Neural progenitor cell (in vitro differentiated cells): ENCODE measurements at regions not wholly inside any gene's neighbourhood (a gene's known extent, or its start where the extent isn't known, plus 50 kb on each side); places are given as distances from the start of the nearest gene placed in this dataset.
A peak's percentile ranks its signal among the peaks of the same experiment; 100 is the strongest.

Experiments used
- DNase-seq: peaks from one replicate; pipeline ENCODE4 v3.0.0-alpha.2; 2016; ENCODE audit warnings: low spot score
- H2AFZ ChIP-seq: fragments of 200-600 bp; sonication (generic); replicated peaks from 2 replicates; pipeline ENCODE4 v1.6.1; 2016; ENCODE audit warnings: antibody characterized with exemption
- H3F3A ChIP-seq: fragments of 200-600 bp; sonication (generic); 2 replicates; pipeline ENCODE4 v1.6.1; 2016; ENCODE audit warnings: antibody characterized with exemption, low read depth
- H3K27ac ChIP-seq: fragments of 200-600 bp; sonication (generic); 2 replicates; pipeline ENCODE4 v1.5.1; 2016; ENCODE audit warnings: mild to moderate bottlenecking
- H3K27me3 ChIP-seq: fragments of 200-600 bp; sonication (generic); 2 replicates; pipeline ENCODE4 v1.6.1; 2016; ENCODE audit warnings: mild to moderate bottlenecking, moderate library complexity
- H3K36me3 ChIP-seq: fragments of 200-600 bp; sonication (generic); 2 replicates; pipeline ENCODE4 v1.5.1; 2016
- H3K4me1 ChIP-seq: fragments of 200-600 bp; sonication (generic); 2 replicates; pipeline ENCODE4 v1.6.1; 2016; ENCODE audit warnings: mixed run types
- H3K4me2 ChIP-seq: fragments of 200-600 bp; sonication (generic); 2 replicates; pipeline ENCODE4 v1.6.1; 2016
- H3K4me3 ChIP-seq: fragments of 200-600 bp; sonication (generic); 2 replicates; pipeline ENCODE4 v1.5.1; 2016
- H3K79me2 ChIP-seq: fragments of 200-600 bp; sonication (generic); 2 replicates; pipeline ENCODE4 v1.6.1; 2016; ENCODE audit warnings: low read depth
- H3K9ac ChIP-seq: fragments of 200-600 bp; sonication (generic); 2 replicates; pipeline ENCODE4 v1.6.1; 2016
- H3K9me3 ChIP-seq: fragments of 200-600 bp; sonication (generic); 2 replicates; pipeline ENCODE4 v1.5.1; 2016; ENCODE audit warnings: low read depth
- H4K20me1 ChIP-seq: fragments of 200-600 bp; sonication (generic); 2 replicates; pipeline ENCODE4 v1.6.1; 2016; ENCODE audit warnings: low read depth
- H3K27ac Mint-ChIP-seq: 3 replicates; pipeline ENCODE4 v1.8.0; 2021; ENCODE audit warnings: mixed read lengths
- H3K27me3 Mint-ChIP-seq: 2 replicates; pipeline ENCODE4 v1.8.0; 2022; ENCODE audit warnings: low read depth, mild to moderate bottlenecking, inconsistent platforms, moderate library complexity, mixed read lengths; ENCODE audit not compliant: insufficient read depth
- H3K36me3 Mint-ChIP-seq: 3 replicates; pipeline ENCODE4 v1.8.0; 2021; ENCODE audit warnings: mixed read lengths
- H3K4me1 Mint-ChIP-seq: 3 replicates; pipeline ENCODE4 v1.8.0; 2021; ENCODE audit warnings: mixed read lengths
- H3K4me3 Mint-ChIP-seq: 3 replicates; pipeline ENCODE4 v1.8.0; 2021; ENCODE audit warnings: mild to moderate bottlenecking, moderate library complexity, mixed read lengths
- H3K9me3 Mint-ChIP-seq: 3 replicates; pipeline ENCODE4 v1.8.0; 2020; ENCODE audit warnings: mixed read lengths
- CTCF ChIP-seq: fragments of 200-600 bp; sonication (generic); IDR thresholded peaks from 2 replicates; pipeline ENCODE4 v1.5.1; 2017; ENCODE audit warnings: antibody characterized with exemption, mild to moderate bottlenecking
- EZH2 ChIP-seq: fragments of 200-600 bp; sonication (generic); IDR thresholded peaks from 2 replicates; pipeline ENCODE4 v1.6.1; 2017; ENCODE audit warnings: antibody characterized with exemption, mild to moderate bottlenecking, moderate library complexity
- EZH2phosphoT487 ChIP-seq: fragments of 200-600 bp; sonication (generic); IDR thresholded peaks from 2 replicates; pipeline ENCODE4 v1.6.1; 2017; ENCODE audit warnings: antibody characterized with exemption

- peaks cover 3% of the 10 kb centered on the region for H3K36me3 Mint-ChIP-seq
- no peak for TF ChIP-seq EZH2phosphoT487
- H3K36me3 ChIP-seq = no peaks in the 10 kb centered on the region
- H3K4me3 ChIP-seq = no peak overlapping the region
- H2AFZ ChIP-seq = no peak overlapping the region
- no peak overlapping the region for H3K9ac ChIP-seq
- no peak overlapping the region for H3K27ac ChIP-seq
- DNase-seq = no peak
- no peaks in the 10 kb centered on the region for H3K27me3 Mint-ChIP-seq
- no peak overlapping the region for H3K4me2 ChIP-seq
- peak overlapping the region; percentile 42 for H3K27ac Mint-ChIP-seq
- peak overlapping the region; percentile 47 for H3K4me3 Mint-ChIP-seq
- H3K27me3 ChIP-seq = no peaks in the 10 kb centered on the region
- H3K79me2 ChIP-seq = no peaks in the 10 kb centered on the region
- H3K9me3 Mint-ChIP-seq = peaks cover 14% of the 10 kb centered on the region
- peaks cover 26% of the 10 kb centered on the region for H3K4me1 Mint-ChIP-seq
- peaks cover 9% of the 10 kb centered on the region for H3K4me1 ChIP-seq
- H4K20me1 ChIP-seq = no peaks in the 10 kb centered on the region
- peaks cover 17% of the 10 kb centered on the region for H3F3A ChIP-seq
- no peaks in the 10 kb centered on the region for H3K9me3 ChIP-seq
Measured at GRCh38 chr12:41881891-41882805, 262.5 kb downstream of the GXYLT1 start.

GRCh38 chr12:41869432-41869831, 275.2 kb downstream of the GXYLT1 start:
- H3K27ac ChIP-seq = no peak overlapping the region
- TF ChIP-seq CTCF = no peak
- TF ChIP-seq EZH2phosphoT487 = no peak
- peak overlapping the region; percentile 36 for H2AFZ ChIP-seq
- no peak overlapping the region for H3K4me2 ChIP-seq
- H3K4me3 ChIP-seq = no peak overlapping the region
- peak overlapping the region; percentile 35 for H3K27ac Mint-ChIP-seq
- H3K27me3 Mint-ChIP-seq = peaks cover 2% of the 10 kb centered on the region
- no peaks in the 10 kb centered on the region for H3K27me3 ChIP-seq
- peaks cover 18% of the 10 kb centered on the region for H3K4me1 Mint-ChIP-seq
- peaks cover 10% of the 10 kb centered on the region for H3K4me1 ChIP-seq
- H3K36me3 ChIP-seq = no peaks in the 10 kb centered on the region
- H3K9me3 Mint-ChIP-seq = peaks cover 41% of the 10 kb centered on the region
- no peaks in the 10 kb centered on the region for H3F3A ChIP-seq
- no peaks in the 10 kb centered on the region for H3K79me2 ChIP-seq
- H3K9ac ChIP-seq = no peak overlapping the region
- no peaks in the 10 kb centered on the region for H3K9me3 ChIP-seq
- DNase-seq = peak; percentile 14
- H4K20me1 ChIP-seq = no peaks in the 10 kb centered on the region
- H3K4me3 Mint-ChIP-seq = no peak overlapping the region
- peaks cover 10% of the 10 kb centered on the region for H3K36me3 Mint-ChIP-seq

GRCh38 chr12:41866878-41867430, 277.7 kb downstream of the GXYLT1 start:
- Histone ChIP-seq H3K9ac (no peak overlapping the region), H3K27me3 (no peaks in the 10 kb centered on the region), H3K27ac (no peak overlapping the region), H3K4me3 (no peak overlapping the region), H3K9me3 (no peaks in the 10 kb centered on the region), H3K36me3 (no peaks in the 10 kb centered on the region), H3K4me1 (peaks cover 10% of the 10 kb centered on the region), H3K4me2 (no peak overlapping the region), H3F3A (no peaks in the 10 kb centered on the region), H4K20me1 (no peaks in the 10 kb centered on the region), H2AFZ (peak overlapping the region; percentile 39), H3K79me2 (no peaks in the 10 kb centered on the region)
- H3K36me3 Mint-ChIP-seq = peaks cover 6% of the 10 kb centered on the region
- peaks cover 36% of the 10 kb centered on the region for H3K9me3 Mint-ChIP-seq
- H3K27ac Mint-ChIP-seq = peak overlapping the region; percentile 74
- H3K4me1 Mint-ChIP-seq = peaks cover 20% of the 10 kb centered on the region
- peaks cover 2% of the 10 kb centered on the region for H3K27me3 Mint-ChIP-seq
- DNase-seq = no peak
- TF ChIP-seq EZH2 (no peak), CTCF (no peak), EZH2phosphoT487 (no peak)
- no peak overlapping the region for H3K4me3 Mint-ChIP-seq

- Histone ChIP-seq H3K4me2 (peak overlapping the region; percentile 60), H3K4me3 (no peak overlapping the region), H3K27me3 (no peaks in the 10 kb centered on the region), H3K27ac (no peak overlapping the region), H4K20me1 (no peaks in the 10 kb centered on the region), H3K9me3 (no peaks in the 10 kb centered on the region), H3K4me1 (peaks cover 15% of the 10 kb centered on the region), H3K9ac (no peak overlapping the region), H3K36me3 (no peaks in the 10 kb centered on the region), H3F3A (no peaks in the 10 kb centered on the region), H3K79me2 (no peaks in the 10 kb centered on the region), H2AFZ (no peak overlapping the region)
- Mint-ChIP-seq H3K27ac (no peak overlapping the region), H3K36me3 (no peaks in the 10 kb centered on the region), H3K27me3 (peaks cover 4% of the 10 kb centered on the region), H3K4me1 (peaks cover 6% of the 10 kb centered on the region), H3K9me3 (peaks cover 7% of the 10 kb centered on the region), H3K4me3 (no peak overlapping the region)
- peak; percentile 53 for DNase-seq
- TF ChIP-seq EZH2phosphoT487 (no peak), EZH2 (no peak), CTCF (no peak)
Measured at GRCh38 chr12:41856228-41856627, 288.4 kb downstream of the GXYLT1 start.
